GM12872 (cell line): ENCODE measurements at regions not wholly inside any gene's neighbourhood (a gene's known extent, or its start where the extent isn't known, plus 50 kb on each side); places are given as distances from the start of the nearest gene placed in this dataset.

Experiments used
- CTCF ChIP-seq: IDR thresholded peaks from 3 replicates; pipeline ENCODE4 v1.5.1; 2011; ENCODE audit warnings: low read depth, mild to moderate bottlenecking, low read length, moderate library complexity; ENCODE audit not compliant: insufficient read depth

- no peak for TF ChIP-seq CTCF
Measured at GRCh38 chr6:8494730-8495129, 59.4 kb upstream of the SLC35B3 start.

DNA sequence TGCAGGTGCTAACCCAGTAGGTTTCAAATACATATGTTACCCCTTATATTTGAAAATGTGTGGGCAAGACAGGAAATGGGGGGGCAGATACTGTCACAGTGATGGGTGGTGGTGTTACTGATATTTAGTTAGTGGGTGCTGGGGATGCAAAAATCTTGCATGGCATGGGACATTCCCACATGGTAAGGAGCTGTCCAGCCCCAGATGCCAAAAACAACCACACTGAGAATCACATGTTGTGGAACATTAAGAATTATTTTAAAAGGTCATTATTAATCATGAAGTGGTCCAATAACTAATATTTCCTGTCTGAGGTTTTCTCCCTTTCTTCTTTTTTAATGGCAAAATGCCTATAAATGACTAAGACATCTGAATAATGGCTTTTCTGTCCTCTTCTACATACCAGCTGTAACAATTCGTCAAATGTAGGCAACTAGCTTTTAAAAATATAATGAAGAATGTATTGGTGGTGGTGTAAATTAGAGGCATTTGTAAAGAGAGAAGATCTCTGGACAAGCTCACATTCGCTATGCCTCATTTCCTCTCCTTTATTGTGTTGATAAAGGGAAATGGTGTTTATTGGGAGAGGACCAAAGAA lies 57.3 kb upstream of the SLC35B3 start:
- no peak for TF ChIP-seq CTCF
